ENCODE measurements at regions not wholly inside any gene's neighbourhood (a gene's known extent, or its start where the extent isn't known, plus 50 kb on each side); places are given as distances from the start of the nearest gene placed in this dataset.

DNA sequence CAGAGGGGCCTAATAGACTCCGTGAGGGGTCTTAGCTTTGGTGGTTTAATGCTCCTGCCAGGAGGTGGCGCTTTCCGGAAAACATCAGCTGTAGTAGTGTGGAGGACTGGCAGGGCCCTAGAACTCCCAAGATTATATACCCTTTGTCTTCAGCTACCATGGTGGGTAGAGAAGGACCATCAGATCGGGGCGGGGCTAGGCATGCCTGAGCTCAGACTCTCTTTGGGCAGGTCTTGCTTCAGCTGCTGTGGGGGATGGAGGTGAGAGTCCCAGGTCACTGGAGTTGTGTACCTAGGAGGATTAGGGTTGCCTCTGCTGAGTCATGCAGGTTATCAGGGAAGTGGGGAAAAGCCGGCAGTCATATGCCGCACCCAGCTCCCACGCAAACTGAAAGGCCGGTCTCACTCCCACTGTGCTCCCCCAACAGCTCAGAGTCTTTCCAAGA is 63.0 kb upstream of the AGA start:
- Histone ChIP-seq H3F3A (ENCODE audit: insufficient read depth, low read length) (no peaks in the 10 kb centered on the region), H2AFZ (ENCODE audit: low read length) (no peak overlapping the region), H3K9me3 (replicated peaks; ENCODE audit: insufficient read depth, low read length) (no peaks in the 10 kb centered on the region), H3K4me2 (ENCODE audit: low read depth, low read length) (no peak overlapping the region), H3K27ac (ENCODE audit: low read length) (no peak overlapping the region), H3K9me2 (replicated peaks; ENCODE audit: insufficient read depth, low read length) (no peaks in the 10 kb centered on the region), H3K4me1 (ENCODE audit: low read length) (no peaks in the 10 kb centered on the region), H4K20me1 (ENCODE audit: insufficient read depth, low read length) (no peaks in the 10 kb centered on the region), H3K79me2 (ENCODE audit: low read length) (no peaks in the 10 kb centered on the region), H3K27me3 (replicated peaks; ENCODE audit: insufficient read depth, low read length) (no peaks in the 10 kb centered on the region), H3K9ac (ENCODE audit: low read length) (no peak overlapping the region), H3K4me3 (ENCODE audit: low read length) (no peak overlapping the region), H3K36me3 (replicated peaks; ENCODE audit: insufficient read depth, low read length) (no peaks in the 10 kb centered on the region)
- DNase-seq: no peak
- TF ChIP-seq EZH2 (optimal IDR thresholded peaks at IDR 0.05; ENCODE audit: low read depth, low read length) (no peak), EZH2phosphoT487 (IDR thresholded peaks at IDR 0.05; ENCODE audit: low read length) (no peak)
- TF ChIP-seq, protein P1, sequence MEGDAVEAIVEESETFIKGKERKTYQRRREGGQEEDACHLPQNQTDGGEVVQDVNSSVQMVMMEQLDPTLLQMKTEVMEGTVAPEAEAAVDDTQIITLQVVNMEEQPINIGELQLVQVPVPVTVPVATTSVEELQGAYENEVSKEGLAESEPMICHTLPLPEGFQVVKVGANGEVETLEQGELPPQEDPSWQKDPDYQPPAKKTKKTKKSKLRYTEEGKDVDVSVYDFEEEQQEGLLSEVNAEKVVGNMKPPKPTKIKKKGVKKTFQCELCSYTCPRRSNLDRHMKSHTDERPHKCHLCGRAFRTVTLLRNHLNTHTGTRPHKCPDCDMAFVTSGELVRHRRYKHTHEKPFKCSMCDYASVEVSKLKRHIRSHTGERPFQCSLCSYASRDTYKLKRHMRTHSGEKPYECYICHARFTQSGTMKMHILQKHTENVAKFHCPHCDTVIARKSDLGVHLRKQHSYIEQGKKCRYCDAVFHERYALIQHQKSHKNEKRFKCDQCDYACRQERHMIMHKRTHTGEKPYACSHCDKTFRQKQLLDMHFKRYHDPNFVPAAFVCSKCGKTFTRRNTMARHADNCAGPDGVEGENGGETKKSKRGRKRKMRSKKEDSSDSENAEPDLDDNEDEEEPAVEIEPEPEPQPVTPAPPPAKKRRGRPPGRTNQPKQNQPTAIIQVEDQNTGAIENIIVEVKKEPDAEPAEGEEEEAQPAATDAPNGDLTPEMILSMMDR (IDR thresholded peaks at IDR 0.05; ENCODE audit: low read length): no peak

DNA sequence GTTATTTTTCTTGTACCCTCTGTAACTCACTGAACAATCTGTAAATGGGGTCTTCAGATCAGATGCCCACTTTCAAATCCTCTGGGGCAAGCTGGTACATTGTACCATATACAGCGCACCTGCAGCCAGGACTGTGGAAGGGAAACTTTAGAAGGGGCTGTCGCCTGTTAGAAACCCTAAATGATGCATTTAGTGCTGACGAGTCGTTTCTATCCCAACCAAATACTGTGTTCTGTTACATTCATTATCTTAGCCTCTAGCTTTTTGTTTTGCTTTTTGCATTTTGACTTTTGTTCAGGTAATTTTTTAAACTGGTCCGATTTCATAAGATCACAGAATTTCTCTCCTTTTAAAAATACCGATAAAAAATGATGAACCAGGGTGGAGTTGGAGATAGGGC is 66.4 kb upstream of the AGA start:
- Histone ChIP-seq H3F3A (ENCODE audit: insufficient read depth, low read length) (no peaks in the 10 kb centered on the region), H3K9ac (ENCODE audit: low read length) (no peak overlapping the region), H2AFZ (ENCODE audit: low read length) (no peak overlapping the region), H3K79me2 (ENCODE audit: low read length) (no peaks in the 10 kb centered on the region), H3K4me3 (ENCODE audit: low read length) (no peak overlapping the region), H3K4me2 (ENCODE audit: low read depth, low read length) (no peak overlapping the region), H3K9me2 (replicated peaks; ENCODE audit: insufficient read depth, low read length) (no peaks in the 10 kb centered on the region), H4K20me1 (ENCODE audit: insufficient read depth, low read length) (no peaks in the 10 kb centered on the region), H3K36me3 (replicated peaks; ENCODE audit: insufficient read depth, low read length) (no peaks in the 10 kb centered on the region), H3K9me3 (replicated peaks; ENCODE audit: insufficient read depth, low read length) (no peaks in the 10 kb centered on the region), H3K27me3 (replicated peaks; ENCODE audit: insufficient read depth, low read length) (no peaks in the 10 kb centered on the region), H3K4me1 (ENCODE audit: low read length) (no peaks in the 10 kb centered on the region), H3K27ac (ENCODE audit: low read length) (no peak overlapping the region)
- TF ChIP-seq EZH2phosphoT487 (IDR thresholded peaks at IDR 0.05; ENCODE audit: low read length) (no peak), EZH2 (optimal IDR thresholded peaks at IDR 0.05; ENCODE audit: low read depth, low read length) (no peak)
- TF ChIP-seq, protein P1 (IDR thresholded peaks at IDR 0.05; ENCODE audit: low read length): no peak
- DNase-seq: no peak

DNA sequence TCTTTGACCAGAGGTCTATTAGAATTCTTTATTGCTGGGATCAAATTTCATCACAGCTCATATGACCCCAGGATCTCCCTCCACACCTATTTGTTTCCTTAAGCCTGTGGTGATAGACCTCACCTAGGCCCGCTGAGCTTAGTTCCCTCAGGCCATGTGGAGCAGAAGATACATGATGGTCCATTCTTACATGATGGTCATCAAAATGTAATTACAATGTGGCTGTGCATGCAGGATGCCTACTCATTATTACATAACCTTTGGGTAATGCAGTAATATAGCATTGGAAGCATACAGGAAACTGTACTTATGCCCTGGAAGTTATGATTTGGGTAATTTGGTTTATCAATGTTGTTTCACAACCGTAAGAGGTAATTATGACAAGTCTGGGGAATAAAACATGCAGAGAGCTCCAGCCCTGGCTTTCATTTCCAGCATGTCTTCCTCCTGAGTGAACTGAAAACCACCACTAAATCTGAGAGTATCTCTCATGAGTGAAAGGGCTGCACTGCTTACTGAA is 67.0 kb upstream of the AGA start:
- DNase-seq: no peak
- Histone ChIP-seq H3K4me2 (ENCODE audit: low read depth, low read length) (no peak overlapping the region), H3K79me2 (ENCODE audit: low read length) (no peaks in the 10 kb centered on the region), H3K27me3 (replicated peaks; ENCODE audit: insufficient read depth, low read length) (no peaks in the 10 kb centered on the region), H3K9me2 (replicated peaks; ENCODE audit: insufficient read depth, low read length) (no peaks in the 10 kb centered on the region), H3K9ac (ENCODE audit: low read length) (no peak overlapping the region), H3K36me3 (replicated peaks; ENCODE audit: insufficient read depth, low read length) (no peaks in the 10 kb centered on the region), H3K9me3 (replicated peaks; ENCODE audit: insufficient read depth, low read length) (no peaks in the 10 kb centered on the region), H3F3A (ENCODE audit: insufficient read depth, low read length) (no peaks in the 10 kb centered on the region), H3K4me3 (ENCODE audit: low read length) (no peak overlapping the region), H3K27ac (ENCODE audit: low read length) (no peak overlapping the region), H2AFZ (ENCODE audit: low read length) (no peak overlapping the region), H3K4me1 (ENCODE audit: low read length) (no peaks in the 10 kb centered on the region), H4K20me1 (ENCODE audit: insufficient read depth, low read length) (no peaks in the 10 kb centered on the region)
- TF ChIP-seq EZH2phosphoT487 (IDR thresholded peaks at IDR 0.05; ENCODE audit: low read length): no peak
- TF ChIP-seq, protein P1 (IDR thresholded peaks at IDR 0.05; ENCODE audit: low read length): no peak
- no peak for TF ChIP-seq EZH2 (optimal IDR thresholded peaks at IDR 0.05; ENCODE audit: low read depth, low read length)

All from MM.1S (cell line).